Right renal cortex interstitium (tissue), 3 donors: ENCODE measurements at regions not wholly inside any gene's neighbourhood (a gene's known extent, or its start where the extent isn't known, plus 50 kb on each side); places are given as distances from the start of the nearest gene placed in this dataset.
"Not testable (repeated sequence)": the region's sequence is repeated elsewhere in the genome, so short reads cannot be mapped to it uniquely, and the experiment has no call there.

Source experiments
- DNase-seq, 3 donors: peaks; one replicate each; pipeline ENCODE4 v3.0.0-alpha.2; 2013; ENCODE audit warnings: low read depth in 3 of 3, low spot score in 2 of 3

GRCh38 chr7:114085592-114086501 lies 167.0 kb upstream of the PPP1R3A start:
- peak in 2 of 3 donors; percentile 44 to 53 for DNase-seq

- no peak for DNase-seq
These were observed 166.4 kb upstream of the PPP1R3A start for GRCh38 chr7:114085313-114085591.

DNA sequence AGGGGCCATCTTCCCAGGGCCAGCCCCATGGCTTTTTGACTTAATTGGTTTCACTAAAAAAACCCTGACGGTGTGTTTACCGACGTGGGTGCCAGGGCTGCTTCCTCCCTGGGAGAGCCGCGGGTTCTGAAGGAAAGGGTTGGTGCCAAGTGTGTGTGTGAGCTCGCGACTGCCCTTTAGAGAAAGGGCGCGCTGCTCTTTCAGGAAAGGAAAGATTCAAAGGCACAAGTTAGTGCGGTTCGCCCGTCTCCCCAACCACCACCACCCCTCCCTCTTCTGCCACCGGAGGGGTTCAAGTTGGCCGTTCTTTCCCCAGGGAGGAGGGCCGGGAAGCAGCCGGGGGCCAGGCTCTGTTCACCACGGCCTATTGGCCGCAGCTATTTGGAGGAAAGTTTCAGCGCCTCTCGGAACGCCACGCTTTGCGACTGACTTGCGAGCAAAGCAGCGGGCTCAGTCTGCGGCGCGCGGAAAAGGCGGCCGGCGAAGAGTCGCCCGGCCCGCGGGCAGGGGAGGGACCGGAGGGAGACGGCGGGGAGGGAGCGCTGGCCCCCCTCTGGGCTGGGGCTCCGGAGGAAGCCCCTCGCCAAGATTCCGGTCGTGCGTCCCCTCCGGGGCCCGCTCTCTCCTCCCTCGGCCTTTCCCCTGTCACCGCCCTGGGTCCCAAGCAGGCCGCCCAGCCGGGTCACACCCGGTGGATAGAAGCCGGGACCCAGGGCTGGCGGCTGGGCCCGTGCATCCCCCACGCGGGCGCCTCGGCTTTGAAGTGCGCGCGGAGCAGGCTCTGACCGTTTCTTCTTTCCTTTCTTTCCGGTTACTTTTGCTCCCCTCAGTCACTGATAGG lies 165.9 kb upstream of the PPP1R3A start:
- peak in 1 of 3 donors; percentile 29 for DNase-seq

DNA sequence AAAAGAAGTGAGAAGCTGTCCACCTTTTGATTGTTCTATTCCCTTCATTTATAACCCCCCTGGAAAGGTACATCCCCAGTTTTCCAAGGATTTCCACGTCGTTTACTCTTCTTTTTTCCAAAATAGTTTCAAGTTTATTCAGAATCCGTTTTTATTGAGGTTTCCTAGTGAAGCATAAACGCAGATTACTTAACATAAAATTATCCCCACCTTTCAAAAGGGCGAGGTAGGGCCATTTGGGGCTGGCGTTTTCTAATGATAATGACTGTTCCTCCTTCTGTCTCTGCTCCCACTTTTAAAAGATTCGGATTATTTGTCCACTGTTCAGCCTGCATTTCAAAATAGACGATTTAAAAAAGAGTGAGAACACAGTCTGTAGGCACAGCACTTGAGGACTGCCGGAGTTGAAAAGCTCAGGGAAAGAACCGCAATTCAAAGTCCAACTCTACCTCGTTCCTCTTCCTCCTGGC lies 165.2 kb upstream of the PPP1R3A start:
- no peak for DNase-seq

DNA sequence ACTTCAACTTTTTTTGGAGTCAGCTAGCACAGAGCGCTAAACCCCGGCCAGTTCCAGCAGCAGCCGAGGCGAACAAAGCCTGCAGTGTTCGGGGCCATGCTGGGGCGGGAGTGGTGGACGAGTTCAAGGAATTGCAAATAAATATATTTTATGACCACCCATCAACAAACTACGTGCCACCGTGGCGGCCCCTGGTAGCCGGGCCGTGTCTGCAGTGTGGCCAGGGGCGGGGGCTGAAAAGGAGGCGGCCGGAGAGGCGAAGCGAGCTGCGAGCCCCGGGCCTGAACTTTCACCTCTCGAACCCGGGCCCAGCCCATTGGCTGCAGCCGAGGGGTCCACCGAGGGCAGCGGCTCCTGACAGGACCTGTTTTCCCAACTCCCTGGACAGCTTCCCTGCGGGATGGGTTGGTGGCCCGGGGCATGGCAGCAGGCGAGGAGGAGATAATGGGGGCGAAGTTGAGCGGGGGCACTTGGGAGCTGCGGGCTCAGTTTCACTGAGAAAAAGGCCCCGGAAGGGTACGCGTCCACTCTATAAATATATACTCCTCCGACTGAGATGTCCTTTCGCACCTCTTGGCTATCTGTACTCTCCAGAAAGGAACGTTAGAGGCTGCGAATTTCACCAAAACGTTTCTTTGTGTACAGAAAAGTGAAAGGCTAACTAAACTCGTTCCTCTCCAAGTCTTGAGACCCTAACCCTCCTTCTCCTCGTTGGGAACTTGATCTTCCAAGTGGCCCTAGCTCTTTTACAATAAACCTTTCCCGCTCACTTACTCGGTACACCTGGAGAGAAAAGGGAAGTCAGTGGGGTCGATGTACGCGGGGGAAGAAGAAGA lies 164.6 kb upstream of the PPP1R3A start:
- peak in 1 of 3 donors; percentile 29 for DNase-seq

DNA sequence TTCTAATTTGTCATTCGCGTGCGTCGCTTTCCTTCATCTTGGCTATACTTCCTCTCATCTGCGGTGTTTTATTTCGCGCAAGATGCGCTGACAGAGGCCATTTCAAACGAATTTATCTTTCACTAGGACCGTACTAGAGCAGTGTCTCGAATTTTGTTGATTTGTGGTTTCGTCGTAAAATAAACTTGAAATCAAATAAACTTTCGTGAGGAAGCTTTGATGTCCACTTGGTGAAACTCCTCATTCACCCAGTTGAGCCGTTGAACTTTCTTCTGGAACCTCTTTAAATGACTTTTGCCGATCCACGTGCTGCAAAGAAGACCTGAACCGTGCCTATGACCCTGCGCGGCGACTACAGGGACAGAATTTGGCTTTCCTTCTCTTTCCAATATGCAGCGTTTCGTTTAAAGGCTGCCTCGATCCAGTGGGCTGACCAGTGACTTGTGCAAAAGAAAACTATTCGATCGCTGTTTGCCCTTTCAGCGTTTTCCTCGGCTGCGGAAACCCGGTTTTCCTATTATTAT lies 163.9 kb upstream of the PPP1R3A start:
- DNase-seq = no peak

DNA sequence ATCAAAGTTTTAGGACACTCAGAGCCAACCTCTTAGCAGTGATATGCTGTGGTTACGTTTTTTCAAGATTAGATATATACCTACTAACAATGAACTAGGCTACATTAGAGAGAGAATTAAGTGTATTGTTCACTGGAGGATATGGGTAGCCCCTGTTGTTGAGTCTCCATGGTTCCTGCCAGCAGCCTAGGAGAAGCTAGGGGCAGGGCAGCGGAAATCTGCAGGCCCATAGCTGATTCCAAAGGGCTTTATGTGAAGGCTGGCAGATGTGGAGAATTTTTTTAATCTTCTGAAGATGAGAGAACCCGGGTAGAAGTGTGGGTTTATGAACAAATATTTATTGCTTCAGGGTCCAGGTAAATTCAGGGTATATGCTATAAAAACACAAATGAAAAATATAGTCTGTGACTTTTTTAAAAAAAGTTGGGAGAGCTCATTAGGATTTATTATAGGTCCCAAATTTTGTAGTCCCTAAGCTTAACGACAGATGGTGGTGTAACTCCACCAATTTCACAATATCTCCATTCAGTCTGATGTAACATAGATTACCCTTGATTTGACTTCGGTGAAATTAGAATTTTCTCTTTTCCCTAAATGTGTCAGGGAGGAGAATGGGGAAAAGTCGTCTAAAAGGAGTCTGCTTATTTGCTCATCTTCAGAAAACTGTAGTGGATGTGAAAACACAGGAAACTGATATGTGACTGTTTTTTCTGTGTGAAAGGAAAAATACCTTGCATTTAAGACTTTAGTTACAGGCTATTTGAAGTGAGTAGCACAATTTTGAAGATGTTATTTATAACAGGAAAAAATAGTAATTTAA lies 163.0 kb upstream of the PPP1R3A start:
- DNase-seq = peak in 1 of 3 donors; percentile 49

DNA sequence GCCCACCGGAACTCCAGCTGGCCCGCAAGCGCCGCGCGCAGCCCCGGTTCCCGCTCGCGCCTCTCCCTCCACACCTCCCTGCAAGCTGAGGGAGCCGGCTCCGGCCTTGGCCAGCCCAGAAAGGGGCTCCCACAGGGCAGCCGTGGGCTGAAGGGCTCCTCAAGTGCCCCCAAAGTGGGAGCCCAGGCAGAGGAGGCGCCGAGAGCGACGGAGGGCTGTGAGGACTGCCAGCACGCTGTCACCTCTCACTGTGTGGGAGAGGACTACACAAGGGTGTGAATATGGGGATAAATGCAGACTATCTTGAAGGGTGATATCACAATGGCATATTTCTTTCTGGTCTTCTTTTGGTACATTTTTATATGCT lies 158.3 kb upstream of the PPP1R3A start:
- DNase-seq = not testable (repeated sequence)

DNA sequence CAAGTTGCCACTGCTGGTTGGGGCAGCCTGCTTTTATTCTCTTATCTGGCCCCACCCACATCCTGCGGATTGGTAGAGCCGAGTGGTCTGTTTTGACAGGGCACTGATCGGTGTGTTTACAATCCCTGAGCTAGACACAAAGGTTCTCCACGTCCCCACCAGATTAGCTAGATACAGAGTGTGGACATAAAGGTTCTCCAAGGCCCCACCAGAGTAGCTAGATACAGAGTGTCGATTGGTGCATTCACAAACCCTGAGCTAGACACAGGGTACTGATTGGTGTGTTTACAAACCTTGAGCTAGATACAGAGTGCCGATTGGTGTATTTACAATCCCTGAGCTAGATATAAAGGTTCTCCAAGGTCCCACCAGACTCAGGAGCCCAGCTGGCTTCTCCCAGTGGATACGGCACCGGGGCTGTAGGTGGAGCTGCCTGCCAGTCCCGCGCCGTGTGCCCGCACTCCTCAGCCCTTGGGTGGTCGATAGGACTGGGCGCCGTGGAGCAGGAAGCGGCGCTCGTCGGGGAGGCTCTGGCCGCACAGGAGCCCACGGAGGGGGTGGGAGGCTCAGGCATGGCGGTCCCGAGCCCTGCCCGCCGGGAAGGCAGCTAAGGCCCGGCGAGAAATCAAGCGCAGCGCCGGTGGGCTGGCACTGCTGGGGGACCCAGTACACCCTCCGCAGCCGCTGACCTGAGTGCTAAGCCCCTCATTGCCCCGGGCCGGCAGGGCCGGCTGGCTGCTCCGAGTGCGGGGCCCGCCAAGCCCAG lies 157.8 kb upstream of the PPP1R3A start:
- not testable (repeated sequence) for DNase-seq

GRCh38 chr7:114073701-114074100 lies 154.9 kb upstream of the PPP1R3A start:
- DNase-seq = no peak

GRCh38 chr7:114070246-114070645 lies 151.4 kb upstream of the PPP1R3A start:
- DNase-seq = no peak

DNA sequence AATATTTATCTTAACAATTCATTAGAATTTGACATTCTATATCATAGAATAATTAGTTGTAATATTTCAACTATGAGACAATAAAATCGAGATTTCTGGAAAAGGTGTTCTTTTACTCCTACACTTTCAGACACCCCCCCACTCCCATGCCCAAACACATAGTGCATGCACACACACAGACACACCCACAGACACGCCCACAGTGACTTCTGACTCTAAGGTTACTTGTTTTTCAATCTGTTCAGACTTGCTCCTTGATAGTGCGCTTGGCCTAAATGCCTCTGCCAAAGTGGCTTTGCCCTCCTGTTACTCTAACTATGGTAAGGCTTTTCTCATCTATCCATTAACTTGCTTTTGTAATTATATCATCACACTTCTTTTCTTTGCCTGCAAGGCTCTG lies 144.0 kb upstream of the PPP1R3A start:
- no peak for DNase-seq

GRCh38 chr7:114051871-114052331 lies 133.1 kb upstream of the PPP1R3A start:
- DNase-seq = no peak

DNA sequence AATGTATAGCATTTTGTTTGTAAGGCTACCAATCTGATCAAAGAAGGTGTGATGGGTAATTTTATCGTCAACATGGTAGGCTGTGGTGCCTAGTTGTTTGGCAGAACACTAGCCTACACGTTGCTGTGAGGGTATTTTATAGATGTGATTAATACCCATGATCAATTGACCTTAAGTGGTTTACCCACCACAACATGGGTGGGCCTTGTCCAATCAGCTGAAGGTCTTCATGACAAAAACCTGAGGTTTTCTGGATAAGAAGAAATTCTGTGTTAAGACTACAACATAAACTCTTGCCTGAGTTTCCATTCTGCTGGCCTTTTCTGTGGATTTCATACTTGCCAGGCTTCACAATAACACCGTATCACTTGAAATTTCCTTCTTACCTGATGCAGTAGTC lies 131.8 kb upstream of the PPP1R3A start:
- no peak for DNase-seq

DNA sequence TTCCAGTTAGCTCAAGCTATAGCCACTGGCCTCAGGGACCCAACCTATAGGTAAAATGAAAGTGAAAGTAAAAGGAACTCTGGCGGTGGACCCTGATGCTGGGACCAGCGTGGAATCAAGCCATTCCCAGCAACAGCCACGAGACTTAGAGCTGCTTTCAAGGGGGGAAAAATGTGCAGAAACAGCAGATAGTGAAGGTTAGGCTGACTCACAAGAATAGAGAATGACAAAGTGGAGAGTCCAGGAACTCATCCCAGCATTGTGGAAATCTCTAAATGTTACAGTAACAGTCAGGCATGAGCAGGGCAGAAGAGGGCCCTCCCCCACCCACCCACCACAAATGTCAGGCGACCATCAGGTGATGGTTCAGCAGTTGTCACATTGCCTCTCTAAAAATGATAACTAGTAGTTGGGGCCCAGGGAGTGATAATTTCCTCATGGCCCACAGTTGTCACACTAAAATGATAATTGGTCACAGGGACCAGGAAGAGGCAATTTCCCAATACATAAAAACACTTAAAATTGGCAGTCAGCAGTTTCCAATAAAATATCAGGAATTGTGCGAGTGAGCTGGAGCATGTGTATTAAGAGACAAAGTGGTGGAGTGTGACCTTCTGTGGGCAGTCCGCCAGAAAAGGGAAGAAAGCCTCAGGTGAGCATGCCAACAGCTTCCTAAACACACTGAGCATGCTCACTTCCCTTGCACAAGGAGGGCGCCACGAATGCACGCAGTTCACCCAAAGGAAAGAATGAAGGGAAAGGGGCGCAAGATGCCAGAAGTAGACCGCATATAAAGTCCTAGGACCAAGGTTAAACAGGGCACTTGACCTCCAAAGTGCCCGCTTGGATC lies 129.8 kb upstream of the PPP1R3A start:
- no peak for DNase-seq

DNA sequence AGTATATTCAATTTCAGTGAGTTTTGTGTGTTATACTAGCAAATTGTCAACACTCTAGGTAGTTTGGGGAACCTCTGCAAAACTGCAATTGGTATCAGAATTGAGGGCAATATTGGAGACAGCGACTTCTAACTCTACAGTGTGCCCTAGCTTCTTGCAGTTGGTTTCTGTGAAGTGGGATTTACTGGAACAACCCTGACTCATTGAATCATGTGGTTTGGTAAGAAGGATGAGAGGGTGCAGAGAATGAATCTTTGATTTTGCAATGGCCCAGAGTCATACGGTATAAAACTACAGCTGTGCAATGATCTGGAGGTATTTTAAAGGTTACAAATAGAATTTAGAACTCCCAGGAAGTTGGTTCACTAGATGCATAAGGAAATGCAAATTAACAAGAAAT lies 129.1 kb upstream of the PPP1R3A start:
- DNase-seq = no peak

DNA sequence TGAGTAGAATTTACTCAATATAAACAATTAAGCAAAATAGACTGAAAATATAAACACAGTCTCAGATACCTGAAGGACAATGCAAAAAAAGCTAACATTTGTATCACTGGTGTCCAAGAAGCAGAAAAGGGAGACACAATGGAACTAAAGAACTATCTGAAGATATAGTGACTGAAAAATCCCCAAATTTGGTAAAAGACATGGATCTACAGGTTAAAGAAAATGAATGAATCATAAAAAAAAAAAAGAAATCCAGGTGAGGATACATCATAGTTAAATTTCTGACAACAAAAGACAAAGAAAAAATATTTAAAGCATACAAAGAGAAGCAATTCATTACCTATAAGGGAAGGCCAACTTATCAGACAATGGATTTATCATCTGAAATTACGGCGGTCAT lies 114.7 kb upstream of the PPP1R3A start:
- no peak for DNase-seq

DNA sequence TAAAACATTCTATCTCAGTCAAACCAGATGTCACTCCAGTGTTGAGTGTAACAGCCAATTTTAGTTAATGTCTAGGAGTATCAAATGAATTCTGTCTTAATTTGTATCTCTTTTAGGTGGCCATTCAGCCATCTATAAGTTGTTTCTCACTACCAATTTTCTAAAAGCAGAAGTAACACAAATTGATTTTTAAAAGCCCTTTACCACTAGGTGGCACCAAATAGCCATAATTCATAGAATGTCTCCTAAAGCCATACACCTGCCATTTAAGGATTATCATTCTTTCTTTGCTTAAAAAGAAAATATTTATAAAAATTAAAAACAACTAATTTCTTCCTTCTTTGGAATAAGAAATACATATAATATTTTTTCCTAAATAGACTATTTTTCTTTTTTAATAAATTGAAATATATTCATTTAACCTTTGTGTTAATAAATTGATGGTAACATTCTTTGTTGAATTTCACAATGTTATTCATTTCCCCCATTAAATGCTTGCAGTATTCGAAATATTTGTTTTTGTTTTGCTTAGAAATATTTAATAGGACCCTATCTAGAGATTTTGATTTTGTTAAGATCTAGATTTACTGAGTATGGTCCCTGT lies 107.8 kb upstream of the PPP1R3A start:
- DNase-seq = peak; percentile 7 to 20 (median 19)
